ENCODE measurements at regions not wholly inside any gene's neighbourhood (a gene's known extent, or its start where the extent isn't known, plus 50 kb on each side); places are given as distances from the start of the nearest gene placed in this dataset.
"Not testable (repeated sequence)": the region's sequence is repeated elsewhere in the genome, so short reads cannot be mapped to it uniquely, and the experiment has no call there.

DNA sequence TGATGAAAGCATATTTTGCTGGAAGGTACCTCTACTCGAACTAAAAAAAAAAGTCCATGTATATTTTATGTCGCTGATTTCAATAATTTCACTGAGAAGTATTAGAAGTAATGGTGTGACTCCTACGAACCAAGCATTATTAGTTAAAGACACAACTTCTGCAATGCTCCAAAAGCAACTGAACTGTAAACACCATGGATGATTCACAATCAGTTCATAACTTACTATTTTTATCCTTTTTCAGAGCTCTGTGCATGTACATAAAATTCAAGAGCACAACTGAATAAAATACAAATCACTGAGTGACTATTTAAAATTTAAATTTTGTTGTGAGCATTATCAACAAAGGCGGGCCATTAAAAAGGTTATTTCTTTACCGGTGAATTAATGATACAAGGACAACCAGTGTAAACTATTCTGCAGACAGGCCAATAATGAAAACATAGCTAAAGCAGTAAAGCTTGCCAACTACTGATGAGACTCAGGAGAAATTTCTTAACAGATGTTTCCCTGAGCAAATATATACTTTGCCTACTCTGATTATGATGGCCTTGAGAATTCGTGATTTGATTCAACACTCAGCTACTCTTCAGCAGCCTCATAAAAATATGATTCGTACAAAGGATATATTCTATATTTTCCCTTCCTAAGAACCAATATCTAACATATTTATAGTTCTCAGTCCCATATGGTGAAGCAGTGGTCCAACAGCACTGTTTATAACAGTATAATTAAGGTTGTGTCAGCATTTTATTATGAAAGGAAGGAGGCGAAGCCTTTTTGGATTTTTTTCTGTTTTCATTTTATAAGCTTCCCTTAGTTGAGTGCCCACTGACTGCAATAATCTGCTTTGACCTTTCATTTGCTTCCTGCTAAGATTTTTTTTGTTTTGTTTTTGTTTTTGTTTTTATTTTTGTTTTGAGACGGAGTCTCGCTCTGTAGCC lies 62.8 kb upstream of the NEIL3 start:
- DNase-seq (ENCODE audit: low read depth): no peak

DNA sequence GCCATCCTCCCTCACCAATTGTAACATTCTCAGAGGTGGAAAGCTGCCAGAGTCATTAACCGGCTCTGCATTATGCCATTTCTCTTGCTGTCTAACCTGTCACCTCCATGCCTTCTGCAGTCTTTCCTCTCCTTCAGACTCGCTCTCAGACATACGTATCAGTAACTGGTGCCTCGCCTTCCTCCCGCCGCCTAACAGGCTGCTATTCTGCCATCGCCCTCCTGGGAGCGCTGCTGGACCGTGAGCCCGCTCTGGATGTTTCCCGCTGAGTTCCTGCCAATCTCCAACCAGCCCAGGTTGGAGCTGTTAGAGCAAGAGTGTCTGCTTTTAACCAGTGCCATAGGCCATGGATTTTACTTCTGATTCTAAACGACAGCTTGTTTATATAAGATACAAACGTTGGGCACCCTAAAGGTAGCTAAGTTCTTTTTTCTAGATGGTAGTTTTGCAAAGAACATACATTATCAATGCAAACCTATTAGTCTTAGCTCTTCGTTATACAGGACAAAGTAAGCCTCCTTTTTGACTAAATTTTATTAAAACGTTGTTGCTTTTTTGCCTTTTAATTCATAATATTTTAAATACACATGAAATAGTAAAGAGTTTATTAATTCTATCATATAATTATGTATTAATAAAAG lies 59.5 kb upstream of the NEIL3 start:
- DNase-seq (ENCODE audit: low read depth): peak; percentile 20

DNA sequence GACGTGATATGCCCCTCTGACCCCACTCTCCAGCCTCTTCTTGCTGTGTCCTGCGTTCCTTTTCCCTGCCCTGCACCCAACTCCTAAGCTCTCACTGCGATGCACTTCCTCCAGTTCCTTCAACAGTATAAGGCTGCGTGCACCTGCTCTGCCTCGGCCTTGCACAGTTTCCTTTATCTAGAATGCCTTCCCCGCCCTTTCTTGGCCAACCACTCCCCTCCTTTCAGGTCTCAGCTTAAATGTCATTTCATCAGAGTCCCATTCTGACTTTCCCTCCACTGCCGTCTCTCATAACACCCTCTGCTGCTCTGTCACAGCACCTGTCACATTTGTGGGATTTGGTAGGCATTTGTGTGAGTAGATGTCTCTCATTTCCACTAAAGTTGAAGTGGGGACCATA lies 58.4 kb upstream of the NEIL3 start:
- DNase-seq (ENCODE audit: low read depth): no peak

DNA sequence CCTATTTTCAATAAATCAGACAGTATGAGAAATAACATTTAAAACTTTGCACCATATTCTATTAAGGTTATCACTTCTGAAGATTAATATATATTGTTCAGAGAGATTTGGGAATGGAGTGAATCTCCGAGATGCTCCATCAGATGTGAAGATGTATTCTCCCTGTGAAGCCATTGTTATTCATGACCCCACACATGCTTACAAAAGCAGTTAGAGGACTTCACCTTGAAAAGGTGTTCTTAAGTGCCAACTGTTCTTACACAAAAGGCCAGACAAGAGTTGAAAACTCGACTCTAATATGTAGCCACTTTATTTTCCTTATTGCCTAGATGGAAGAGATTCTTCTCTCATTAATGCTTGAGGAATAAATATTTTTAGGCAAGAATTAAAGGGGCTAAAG lies 54.3 kb upstream of the NEIL3 start:
- no peak for DNase-seq (ENCODE audit: low read depth)

DNA sequence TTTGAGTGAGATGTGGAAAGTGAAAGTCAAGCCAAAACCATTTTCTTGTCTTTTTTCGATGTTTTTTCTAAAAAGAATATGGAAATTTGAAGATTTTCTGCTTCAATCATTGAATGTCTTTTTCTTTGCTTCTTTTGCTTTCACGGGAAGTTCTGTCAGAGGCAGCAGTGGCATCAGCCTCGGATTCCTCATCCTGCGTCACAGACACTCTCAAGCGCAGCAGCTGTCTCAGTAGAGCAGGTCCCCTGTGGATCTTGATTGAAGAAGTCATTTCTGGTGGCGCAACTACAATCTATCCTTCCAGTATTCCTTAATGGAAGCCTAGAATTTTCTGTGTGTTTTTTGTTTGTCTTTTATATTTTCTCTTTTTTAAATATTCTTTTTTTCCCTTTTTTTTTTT lies 52.7 kb upstream of the NEIL3 start:
- no peak for DNase-seq (ENCODE audit: low read depth)

DNA sequence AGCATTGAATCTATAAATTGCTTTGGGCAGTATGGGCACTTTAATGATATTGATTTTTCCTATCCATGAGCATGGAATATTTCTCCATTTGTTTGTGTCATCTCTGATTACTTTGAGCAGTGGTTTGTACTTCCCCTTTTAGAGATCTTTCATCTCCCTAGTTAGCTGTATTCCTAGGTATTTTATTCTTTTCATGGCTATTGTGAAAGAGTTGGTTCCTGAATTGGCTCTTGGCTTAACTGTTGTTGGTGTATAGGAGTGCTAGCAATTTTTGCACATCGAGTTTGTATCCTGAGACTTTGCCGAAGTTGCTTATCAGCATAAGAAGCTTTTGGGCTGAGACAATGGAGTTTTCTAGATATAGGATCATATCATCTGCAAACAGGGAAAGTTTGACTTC lies 50.2 kb upstream of the NEIL3 start:
- DNase-seq (ENCODE audit: low read depth): not testable (repeated sequence)
